ENCODE measurements at regions not wholly inside any gene's neighbourhood (a gene's known extent, or its start where the extent isn't known, plus 50 kb on each side); places are given as distances from the start of the nearest gene placed in this dataset.
"Not testable (repeated sequence)": the region's sequence is repeated elsewhere in the genome, so short reads cannot be mapped to it uniquely, and the experiment has no call there.

GRCh38 chr2:194526121-194526520, 1130.9 kb upstream of the SLC39A10 start:
- Histone ChIP-seq H3K27me3 (no peaks in the 10 kb centered on the region), H3K36me3 (no peaks in the 10 kb centered on the region), H3K27ac (no peak overlapping the region), H3K4me3 (no peak overlapping the region), H3K4me1 (no peaks in the 10 kb centered on the region), H3K9me3 (no peaks in the 10 kb centered on the region)
- TF ChIP-seq EP300 (IDR thresholded peaks at IDR 0.05) (no peak), POLR2AphosphoS5 (IDR thresholded peaks at IDR 0.05) (no peak), POLR2A (IDR thresholded peaks at IDR 0.05) (no peak), CTCF (IDR thresholded peaks at IDR 0.05) (no peak)
- intact Hi-C loops (cut with DNase I; ENCODE audit: low total_unique reads): no loop called here
- DNase-seq: no peak

GRCh38 chr2:194514281-194514680, 1142.7 kb upstream of the SLC39A10 start:
- Histone ChIP-seq H3K36me3 (no peaks in the 10 kb centered on the region), H3K4me3 (no peak overlapping the region), H3K4me1 (no peaks in the 10 kb centered on the region), H3K9me3 (no peaks in the 10 kb centered on the region), H3K27ac (no peak overlapping the region), H3K27me3 (no peaks in the 10 kb centered on the region)
- 45 to 80% (median 76%) methylated on average over 2 of the region's 2 CpGs for WGBS, 5 donors
- DNase-seq: no peak
- TF ChIP-seq POLR2AphosphoS5 (IDR thresholded peaks at IDR 0.05) (no peak), EP300 (IDR thresholded peaks at IDR 0.05) (no peak), CTCF (IDR thresholded peaks at IDR 0.05) (no peak), POLR2A (IDR thresholded peaks at IDR 0.05) (no peak)
- intact Hi-C loops (cut with DNase I; ENCODE audit: low total_unique reads): no loop called here

GRCh38 chr2:194511070-194511469, 1146.0 kb upstream of the SLC39A10 start:
- intact Hi-C loops (cut with DNase I; ENCODE audit: low total_unique reads); H3K27me3 ChIP-seq; H3K9me3 ChIP-seq; H3K4me3 ChIP-seq; H3K27ac ChIP-seq; DNase-seq; H3K36me3 ChIP-seq; H3K4me1 ChIP-seq: not testable (repeated sequence)
- WGBS, 5 donors: 74 to 95% (median 81%) methylated on average over 2 of the region's 2 CpGs

GRCh38 chr2:194504876-194505275, 1152.2 kb upstream of the SLC39A10 start:
- H3K9me3 ChIP-seq; H3K36me3 ChIP-seq; H3K27ac ChIP-seq; H3K27me3 ChIP-seq; H3K4me3 ChIP-seq; H3K4me1 ChIP-seq; intact Hi-C loops (cut with DNase I; ENCODE audit: low total_unique reads): not testable (repeated sequence)
- DNase-seq: peak in 1 of 2 donors; percentile 6
- WGBS, 5 donors: 19 to 60% (median 47%) methylated on average over 3 of the region's 3 CpGs

GRCh38 chr2:194495046-194495445, 1162.0 kb upstream of the SLC39A10 start:
- Histone ChIP-seq H3K27me3 (no peaks in the 10 kb centered on the region), H3K36me3 (no peaks in the 10 kb centered on the region), H3K9me3 (no peaks in the 10 kb centered on the region), H3K4me3 (no peak overlapping the region), H3K4me1 (no peaks in the 10 kb centered on the region), H3K27ac (no peak overlapping the region)
- intact Hi-C loops (cut with DNase I; ENCODE audit: low total_unique reads): no loop called here
- TF ChIP-seq POLR2AphosphoS5 (IDR thresholded peaks at IDR 0.05) (no peak), POLR2A (IDR thresholded peaks at IDR 0.05) (no peak), EP300 (IDR thresholded peaks at IDR 0.05) (no peak), CTCF (IDR thresholded peaks at IDR 0.05) (no peak)
- no peak for DNase-seq

- TF ChIP-seq POLR2AphosphoS5 (IDR thresholded peaks at IDR 0.05) (no peak), CTCF (IDR thresholded peaks at IDR 0.05) (no peak), EP300 (IDR thresholded peaks at IDR 0.05) (no peak), POLR2A (IDR thresholded peaks at IDR 0.05) (no peak)
- Histone ChIP-seq H3K4me1 (no peaks in the 10 kb centered on the region), H3K36me3 (no peaks in the 10 kb centered on the region), H3K27me3 (no peaks in the 10 kb centered on the region), H3K27ac (no peak overlapping the region), H3K9me3 (no peaks in the 10 kb centered on the region), H3K4me3 (no peak overlapping the region)
- peak in 1 of 2 donors; percentile 3 for DNase-seq
- intact Hi-C loops (cut with DNase I; ENCODE audit: low total_unique reads): no loop called here
Measured at GRCh38 chr2:194494401-194494800, 1162.6 kb upstream of the SLC39A10 start.

All from stomach (tissue), 8 donors.